ENCODE measurements at regions not wholly inside any gene's neighbourhood (a gene's known extent, or its start where the extent isn't known, plus 50 kb on each side); places are given as distances from the start of the nearest gene placed in this dataset.

DNA sequence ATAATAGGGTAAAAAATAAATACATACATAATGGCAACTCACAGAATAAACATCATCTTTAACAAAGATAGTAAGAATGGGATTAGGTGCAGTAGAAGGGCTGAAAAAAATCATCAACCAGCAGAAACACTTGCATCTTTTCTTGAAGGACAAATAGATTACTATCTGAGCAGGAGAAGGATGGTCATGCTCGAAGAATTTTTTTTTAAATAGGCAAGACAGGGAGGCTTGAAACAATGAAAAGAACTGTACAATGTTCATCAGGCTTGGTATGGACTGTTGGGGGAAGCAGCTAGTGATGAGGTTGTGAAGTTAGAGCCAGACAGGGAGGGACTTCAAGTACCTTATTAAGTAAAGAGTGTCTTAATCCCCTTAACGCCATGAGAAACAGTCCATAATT lies 167.4 kb upstream of the LDB2 start:
- WGBS, 2 donors (ENCODE audit: low coverage in 1 of 2), result 79 to 80% methylated on average over 2 of the region's 2 CpGs
- TF ChIP-seq POLR2A (IDR thresholded peaks at IDR 0.05) (no peak), EP300 (IDR thresholded peaks at IDR 0.05; ENCODE audit: low read depth) (no peak)
- no peaks in the 10 kb centered on the region for H3K36me3 ChIP-seq
- in situ Hi-C loops (cut with MboI; ENCODE audit: low pct_ligation_motif_present in 1 of 4, low pct_unique_long_range_greater_than_20kb in 1 of 4, low sequenced_read_pairs in 3 of 4), result no loop called here
- no peaks in the 10 kb centered on the region for H3K27me3 ChIP-seq
- no peak overlapping the region for H3K27ac ChIP-seq
- no peaks in the 10 kb centered on the region for H3K9me3 ChIP-seq
- no peak overlapping the region for H3K4me3 ChIP-seq
- intact Hi-C loops (cut with DNase I; ENCODE audit: low total_unique reads), result no loop called here
- peaks cover 0 to 4% (median 0%) of the 10 kb centered on the region in 4 donors for H3K4me1 ChIP-seq
- DNase-seq, result no peak

GRCh38 chr4:17064959-17065358 lies 166.5 kb upstream of the LDB2 start:
- no peak overlapping the region for H3K4me3 ChIP-seq
- H3K4me1 ChIP-seq, result peaks cover 0 to 4% (median 0%) of the 10 kb centered on the region in 4 donors
- in situ Hi-C loops (cut with MboI; ENCODE audit: low pct_ligation_motif_present in 1 of 4, low pct_unique_long_range_greater_than_20kb in 1 of 4, low sequenced_read_pairs in 3 of 4), result no loop called here
- no peak for DNase-seq
- H3K36me3 ChIP-seq, result no peaks in the 10 kb centered on the region
- WGBS, 2 donors (ENCODE audit: low coverage in 1 of 2), result 76 to 77% methylated on average over 4 of the region's 4 CpGs
- no peaks in the 10 kb centered on the region for H3K9me3 ChIP-seq
- H3K27ac ChIP-seq, result no peak overlapping the region
- TF ChIP-seq, protein P1, sequence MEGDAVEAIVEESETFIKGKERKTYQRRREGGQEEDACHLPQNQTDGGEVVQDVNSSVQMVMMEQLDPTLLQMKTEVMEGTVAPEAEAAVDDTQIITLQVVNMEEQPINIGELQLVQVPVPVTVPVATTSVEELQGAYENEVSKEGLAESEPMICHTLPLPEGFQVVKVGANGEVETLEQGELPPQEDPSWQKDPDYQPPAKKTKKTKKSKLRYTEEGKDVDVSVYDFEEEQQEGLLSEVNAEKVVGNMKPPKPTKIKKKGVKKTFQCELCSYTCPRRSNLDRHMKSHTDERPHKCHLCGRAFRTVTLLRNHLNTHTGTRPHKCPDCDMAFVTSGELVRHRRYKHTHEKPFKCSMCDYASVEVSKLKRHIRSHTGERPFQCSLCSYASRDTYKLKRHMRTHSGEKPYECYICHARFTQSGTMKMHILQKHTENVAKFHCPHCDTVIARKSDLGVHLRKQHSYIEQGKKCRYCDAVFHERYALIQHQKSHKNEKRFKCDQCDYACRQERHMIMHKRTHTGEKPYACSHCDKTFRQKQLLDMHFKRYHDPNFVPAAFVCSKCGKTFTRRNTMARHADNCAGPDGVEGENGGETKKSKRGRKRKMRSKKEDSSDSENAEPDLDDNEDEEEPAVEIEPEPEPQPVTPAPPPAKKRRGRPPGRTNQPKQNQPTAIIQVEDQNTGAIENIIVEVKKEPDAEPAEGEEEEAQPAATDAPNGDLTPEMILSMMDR (IDR thresholded peaks at IDR 0.05), result no peak
- TF ChIP-seq EP300 (IDR thresholded peaks at IDR 0.05; ENCODE audit: low read depth) (no peak), POLR2A (IDR thresholded peaks at IDR 0.05) (no peak), POLR2AphosphoS5 (IDR thresholded peaks at IDR 0.05) (no peak)
- H3K27me3 ChIP-seq, result no peaks in the 10 kb centered on the region
- intact Hi-C loops (cut with DNase I; ENCODE audit: low total_unique reads), result no loop called here

GRCh38 chr4:17063888-17064287 lies 165.4 kb upstream of the LDB2 start:
- Histone ChIP-seq H3K9me3 (no peaks in the 10 kb centered on the region), H3K27ac (no peak overlapping the region), H3K27me3 (no peaks in the 10 kb centered on the region), H3K4me1 (peaks cover 0 to under 1% (median 0%) of the 10 kb centered on the region in 4 donors), H3K4me3 (no peak overlapping the region), H3K36me3 (no peaks in the 10 kb centered on the region)
- in situ Hi-C loops (cut with MboI; ENCODE audit: low pct_ligation_motif_present in 1 of 4, low pct_unique_long_range_greater_than_20kb in 1 of 4, low sequenced_read_pairs in 3 of 4) (no loop called here), intact Hi-C loops (cut with DNase I; ENCODE audit: low total_unique reads) (no loop called here)
- WGBS, 2 donors (ENCODE audit: low coverage in 1 of 2), result 57 to 78% methylated on average over 3 of the region's 3 CpGs
- TF ChIP-seq POLR2AphosphoS5 (IDR thresholded peaks at IDR 0.05), result no peak
- TF ChIP-seq, protein P1 (IDR thresholded peaks at IDR 0.05), result no peak
- TF ChIP-seq POLR2A (IDR thresholded peaks at IDR 0.05), result no peak
- TF ChIP-seq EP300 (IDR thresholded peaks at IDR 0.05; ENCODE audit: low read depth), result no peak
- no peak for DNase-seq

GRCh38 chr4:17060230-17060629 lies 161.8 kb upstream of the LDB2 start:
- intact Hi-C loops (cut with DNase I; ENCODE audit: low total_unique reads), result no loop called here
- Histone ChIP-seq H3K36me3 (no peaks in the 10 kb centered on the region), H3K9me3 (no peaks in the 10 kb centered on the region), H3K4me3 (no peak overlapping the region), H3K4me1 (no peaks in the 10 kb centered on the region), H3K27ac (no peak overlapping the region), H3K27me3 (no peaks in the 10 kb centered on the region)
- DNase-seq, result no peak
- no peak for TF ChIP-seq POLR2A (IDR thresholded peaks at IDR 0.05)
- TF ChIP-seq, protein P1 (IDR thresholded peaks at IDR 0.05), result no peak
- no peak for TF ChIP-seq EP300 (IDR thresholded peaks at IDR 0.05; ENCODE audit: low read depth)
- TF ChIP-seq POLR2AphosphoS5 (IDR thresholded peaks at IDR 0.05), result no peak
- in situ Hi-C loops (cut with MboI; ENCODE audit: low pct_ligation_motif_present in 1 of 4, low pct_unique_long_range_greater_than_20kb in 1 of 4, low sequenced_read_pairs in 3 of 4), result no loop called here
- 82 to 100% methylated on average over 2 to 4 of the region's 4 CpGs for WGBS, 2 donors (ENCODE audit: low coverage in 1 of 2)
